ENCODE measurements at regions not wholly inside any gene's neighbourhood (a gene's known extent, or its start where the extent isn't known, plus 50 kb on each side); places are given as distances from the start of the nearest gene placed in this dataset.
"Not testable (repeated sequence)": the region's sequence is repeated elsewhere in the genome, so short reads cannot be mapped to it uniquely, and the experiment has no call there.

DNA sequence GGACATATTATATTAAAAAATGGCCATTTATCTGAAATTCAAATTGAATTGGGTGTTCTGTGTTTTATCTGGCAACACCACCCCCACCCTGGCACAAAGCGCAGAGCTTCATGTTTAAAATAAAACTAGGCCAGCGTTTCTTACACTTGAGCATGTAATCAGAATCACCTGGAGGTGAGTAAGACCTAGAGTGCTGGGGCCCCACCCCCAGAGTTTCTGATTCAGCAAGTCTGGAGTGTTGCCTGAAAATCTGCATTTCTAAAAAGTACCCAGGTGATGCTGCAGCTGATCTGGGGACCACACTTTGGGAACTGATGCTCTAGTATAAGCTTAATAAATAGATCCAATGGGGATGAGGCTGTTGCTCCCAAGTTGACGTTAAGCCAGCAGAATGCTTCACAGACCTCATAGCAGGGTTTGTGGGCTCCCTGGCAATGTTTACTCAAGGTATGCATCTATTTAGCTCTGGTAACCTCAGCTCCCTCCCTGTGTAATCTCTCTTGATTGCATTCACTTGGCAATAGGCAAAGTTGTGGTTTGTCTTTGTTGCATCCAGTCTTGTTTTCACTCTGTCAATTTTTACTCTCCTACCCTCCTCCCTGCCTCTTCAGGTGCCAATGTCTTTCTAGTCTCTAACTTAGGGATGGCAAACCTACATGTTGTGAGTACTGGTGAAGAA is 99.8 kb upstream of the TEX13D start:
- no peak for DNase-seq (ENCODE audit: low read depth)
- H3K4me3 ChIP-seq (ENCODE audit: low read depth, low read length): no peak overlapping the region

DNA sequence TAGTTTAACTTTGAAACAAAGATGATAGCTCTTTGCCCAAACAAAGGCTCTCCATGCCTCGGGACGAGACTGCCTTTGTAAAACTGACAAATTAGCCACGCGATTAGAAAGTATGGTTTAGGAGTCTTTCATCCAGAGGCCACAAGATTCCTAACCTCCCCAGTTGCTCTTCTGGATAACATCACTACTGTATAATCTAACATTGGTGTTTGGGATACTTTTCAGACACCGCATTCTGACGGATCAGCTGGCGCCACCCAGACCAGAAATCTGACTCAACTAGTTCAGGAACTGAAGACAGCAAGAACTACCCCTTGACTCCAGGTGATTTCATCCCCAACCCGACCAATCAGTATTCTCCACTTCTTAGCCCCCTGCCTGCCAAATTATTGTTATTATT is 98.1 kb upstream of the TEX13D start:
- DNase-seq (ENCODE audit: low read depth): no peak
- H3K4me3 ChIP-seq (ENCODE audit: low read depth, low read length): no peak overlapping the region

DNA sequence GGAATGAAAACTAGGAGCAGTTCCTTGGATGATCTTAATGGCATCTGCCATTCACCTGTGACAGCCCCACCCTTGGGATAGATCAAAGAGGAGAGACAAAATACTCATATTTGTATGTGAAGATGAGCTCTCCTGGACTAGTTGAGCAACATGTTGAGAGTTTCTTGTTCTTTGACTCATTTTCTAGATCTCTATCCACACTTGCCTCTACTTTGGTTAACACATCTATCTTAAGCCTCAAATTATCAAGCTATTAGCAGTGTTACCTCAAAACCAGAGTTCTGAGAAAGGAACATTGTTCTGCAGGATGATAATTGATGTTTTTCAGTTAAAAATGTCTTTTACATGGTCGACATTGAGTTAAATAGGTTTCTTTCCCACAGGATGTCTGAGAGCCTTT is 94.2 kb upstream of the TEX13D start:
- no peak overlapping the region for H3K4me3 ChIP-seq (ENCODE audit: low read depth, low read length)
- no peak for DNase-seq (ENCODE audit: low read depth)

DNA sequence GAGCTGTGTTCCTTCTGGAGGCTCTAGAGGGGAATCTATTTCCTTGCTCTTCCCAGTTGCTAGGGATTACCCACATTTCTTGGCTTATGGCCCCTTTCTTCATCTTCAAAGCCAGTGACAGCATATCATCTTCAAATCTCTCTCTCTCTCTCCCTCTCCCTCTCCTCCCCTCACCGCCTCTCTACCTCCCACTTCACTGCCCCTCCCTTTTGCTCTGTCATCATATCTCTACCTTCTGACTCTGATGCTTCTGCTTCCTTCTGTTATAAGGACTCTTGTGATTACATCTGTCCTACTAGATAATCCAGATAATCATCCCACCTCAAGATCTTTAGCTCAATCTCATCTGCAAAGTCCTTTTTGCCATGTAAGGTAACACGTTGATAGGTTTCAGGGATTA is 93.1 kb upstream of the TEX13D start:
- no peak for DNase-seq (ENCODE audit: low read depth)

DNA sequence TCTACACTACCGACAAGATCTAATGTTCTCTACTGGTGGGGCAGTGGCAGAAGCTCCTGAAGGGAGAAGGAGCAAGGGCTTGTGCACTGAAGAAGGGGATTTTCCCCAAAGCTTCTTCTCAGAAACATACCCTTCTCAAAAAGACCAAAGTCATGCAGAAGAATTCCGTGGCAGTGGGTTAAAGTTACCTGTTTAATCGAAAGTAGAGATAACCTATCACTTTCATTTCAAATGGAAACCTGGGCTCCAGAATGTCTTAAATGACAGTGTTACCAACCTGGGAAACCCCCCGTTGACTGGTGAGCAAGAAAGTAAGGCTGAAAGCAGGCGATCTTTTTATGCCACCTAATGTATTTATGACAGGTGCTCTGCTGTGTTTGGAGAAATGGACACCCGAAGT is 92.5 kb upstream of the TEX13D start:
- no peak for DNase-seq (ENCODE audit: low read depth)

More for the DNA sequence above, 93.1 kb upstream of the TEX13D start:
- no peak overlapping the region for H3K4me3 ChIP-seq (ENCODE audit: low read depth, low read length)

DNA sequence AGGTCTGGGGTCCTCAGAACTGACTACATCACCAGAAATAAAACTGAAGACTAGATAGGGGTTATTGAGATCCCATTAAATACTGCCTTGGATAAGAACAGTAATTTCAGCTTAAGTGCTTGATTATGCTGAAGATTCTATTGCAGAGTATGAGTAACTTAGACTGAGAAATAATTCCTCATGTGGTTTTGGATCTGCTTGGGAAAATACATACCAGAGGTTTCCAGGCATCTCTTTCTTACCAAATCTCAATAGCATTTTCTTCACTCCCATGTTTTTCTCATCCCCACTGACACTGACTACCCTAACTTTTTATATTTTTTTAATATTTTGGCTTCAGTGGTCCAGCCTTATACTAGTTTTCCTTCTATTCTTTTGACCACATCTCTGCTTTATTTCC is 92.0 kb upstream of the TEX13D start:
- no peak overlapping the region for H3K4me3 ChIP-seq (ENCODE audit: low read depth, low read length)
- no peak for DNase-seq (ENCODE audit: low read depth)

More for the DNA sequence above, 92.5 kb upstream of the TEX13D start:
- no peak overlapping the region for H3K4me3 ChIP-seq (ENCODE audit: low read depth, low read length)

GRCh38 chrX:124242131-124242530 is 90.3 kb upstream of the TEX13D start:
- H3K4me3 ChIP-seq (ENCODE audit: low read depth, low read length): no peak overlapping the region
- no peak for DNase-seq (ENCODE audit: low read depth)

GRCh38 chrX:124249345-124249744 is 83.1 kb upstream of the TEX13D start:
- H3K4me3 ChIP-seq (ENCODE audit: low read depth, low read length): no peak overlapping the region
- DNase-seq (ENCODE audit: low read depth): no peak

GRCh38 chrX:124250835-124251437 is 81.5 kb upstream of the TEX13D start:
- DNase-seq (ENCODE audit: low read depth): no peak

GRCh38 chrX:124254611-124255010 is 77.8 kb upstream of the TEX13D start:
- no peak for DNase-seq (ENCODE audit: low read depth)
- no peak overlapping the region for H3K4me3 ChIP-seq (ENCODE audit: low read depth, low read length)

More at GRCh38 chrX:124250835-124251437, 81.5 kb upstream of the TEX13D start:
- H3K4me3 ChIP-seq (ENCODE audit: low read depth, low read length): no peak overlapping the region

DNA sequence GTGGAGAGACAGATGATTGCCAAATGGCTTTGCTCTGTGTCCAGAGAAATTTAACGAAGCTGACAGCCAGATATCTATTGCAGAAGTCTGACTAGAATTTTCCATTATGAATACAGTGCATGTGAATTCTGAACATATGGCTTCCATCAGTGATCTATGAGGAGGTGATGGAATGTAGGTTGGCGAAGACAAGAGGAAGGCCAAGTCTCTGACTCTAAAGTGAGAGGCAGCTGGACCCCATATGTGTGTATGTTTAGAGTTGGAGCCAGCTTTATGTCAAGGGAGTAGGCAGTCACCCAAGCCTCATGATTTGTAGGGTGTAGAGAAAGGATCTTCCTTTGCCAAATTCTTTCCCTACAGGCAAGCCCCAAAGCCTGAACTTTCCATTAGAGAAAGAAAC is 76.2 kb upstream of the TEX13D start:
- H3K4me3 ChIP-seq (ENCODE audit: low read depth, low read length): no peak overlapping the region
- DNase-seq (ENCODE audit: low read depth): peak; percentile 48

DNA sequence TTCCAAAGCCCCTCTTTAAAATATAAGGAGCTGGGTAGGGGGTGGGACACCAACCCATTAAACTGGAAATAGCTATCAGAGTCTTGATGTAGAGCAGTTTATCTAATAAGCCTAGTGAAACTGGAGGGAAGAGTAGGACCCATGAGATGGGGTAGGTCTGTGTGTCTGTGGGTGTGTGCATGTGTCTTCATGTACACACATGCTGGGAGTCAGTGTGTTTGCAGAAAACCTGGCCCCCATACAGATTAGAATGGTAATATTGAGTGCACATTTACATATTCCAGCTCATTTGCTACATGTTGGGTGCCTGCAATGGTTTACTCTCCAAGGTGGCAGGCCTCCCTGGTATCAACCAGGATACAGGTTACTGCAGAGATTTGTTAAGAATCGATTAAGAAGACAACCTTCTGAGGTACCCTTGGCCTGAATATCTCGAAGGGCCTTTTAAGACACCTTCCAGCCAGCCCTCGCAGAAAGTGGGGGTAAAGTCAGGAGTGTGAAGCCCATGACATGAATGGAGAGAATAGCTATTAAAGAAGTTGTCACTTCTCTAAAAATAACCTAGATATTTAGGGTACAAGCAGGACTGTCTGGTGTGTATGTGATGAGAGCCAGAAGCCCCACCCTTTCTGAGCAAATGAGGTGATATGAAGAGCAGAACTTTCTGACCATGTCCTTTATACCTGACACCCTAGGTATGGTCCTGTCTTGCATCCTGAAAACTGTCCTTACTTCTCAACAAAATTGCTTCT is 75.7 kb upstream of the TEX13D start:
- no peak overlapping the region for H3K4me3 ChIP-seq (ENCODE audit: low read depth, low read length)

GRCh38 chrX:124257924-124258702 is 74.3 kb upstream of the TEX13D start:
- no peak overlapping the region for H3K4me3 ChIP-seq (ENCODE audit: low read depth, low read length)
- no peak for DNase-seq (ENCODE audit: low read depth)

More for the DNA sequence above, 75.7 kb upstream of the TEX13D start:
- DNase-seq (ENCODE audit: low read depth): no peak

DNA sequence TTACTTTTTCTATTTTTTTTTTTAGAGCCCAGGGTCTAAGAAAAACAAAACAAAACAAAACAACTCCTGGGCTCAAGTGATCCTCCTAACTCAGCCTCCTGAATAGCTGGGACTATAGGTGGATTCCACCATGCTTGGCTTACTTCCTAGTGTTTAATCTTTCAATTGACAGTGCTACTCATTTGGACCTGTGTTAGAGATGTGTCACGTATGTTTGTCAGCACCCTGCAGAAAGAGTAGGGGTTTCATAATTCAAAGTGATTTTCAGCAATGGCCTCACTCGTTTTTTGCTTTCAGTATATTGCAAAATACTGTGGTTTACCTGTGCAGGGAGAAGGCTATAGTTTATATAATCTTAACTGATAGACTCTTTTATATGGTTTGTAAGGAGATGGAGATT is 71.6 kb upstream of the TEX13D start:
- DNase-seq (ENCODE audit: low read depth): no peak

DNA sequence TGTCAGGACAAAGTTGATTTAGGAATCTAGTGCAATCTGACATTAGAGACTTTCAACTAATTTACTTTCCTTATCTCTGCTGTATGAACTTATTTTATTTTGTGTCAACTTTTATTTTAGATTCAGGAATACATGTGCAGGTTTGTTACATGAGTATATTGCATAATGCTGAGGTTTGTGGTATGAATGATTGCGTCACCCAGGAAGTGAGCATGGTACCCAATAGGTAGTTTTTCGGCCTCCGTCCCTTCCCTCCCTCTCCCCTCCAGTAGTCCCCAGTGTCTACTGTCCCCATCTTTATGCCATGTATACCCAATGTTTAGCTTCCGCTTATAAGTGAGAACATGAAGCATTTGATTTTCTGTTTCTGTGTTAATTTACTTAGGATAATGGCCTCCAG is 68.7 kb upstream of the TEX13D start:
- H3K4me3 ChIP-seq (ENCODE audit: low read depth, low read length): no peak overlapping the region
- no peak for DNase-seq (ENCODE audit: low read depth)

More for the DNA sequence above, 71.6 kb upstream of the TEX13D start:
- H3K4me3 ChIP-seq (ENCODE audit: low read depth, low read length): no peak overlapping the region

DNA sequence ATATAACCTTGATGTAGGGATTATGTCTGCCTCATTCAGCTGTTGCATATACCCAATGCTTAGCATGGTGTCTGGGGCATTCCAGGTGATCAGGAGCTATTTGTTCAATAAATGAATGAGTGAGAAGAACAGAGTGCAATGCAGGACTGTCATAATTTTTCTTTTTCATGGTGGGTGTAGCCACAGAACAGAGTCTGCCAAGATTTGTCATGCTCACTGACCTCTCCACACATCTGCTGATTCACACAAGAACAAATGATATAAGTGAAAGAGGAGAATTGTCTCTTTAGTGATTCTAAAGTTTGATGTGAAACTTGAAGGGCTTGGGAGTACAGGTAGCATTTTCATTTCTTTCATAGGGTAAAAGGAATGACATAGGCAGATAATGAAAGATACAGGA is 64.4 kb upstream of the TEX13D start:
- DNase-seq (ENCODE audit: low read depth): no peak

GRCh38 chrX:124269881-124270280 is 62.6 kb upstream of the TEX13D start:
- DNase-seq (ENCODE audit: low read depth): no peak
- no peak overlapping the region for H3K4me3 ChIP-seq (ENCODE audit: low read depth, low read length)

More for the DNA sequence above, 64.4 kb upstream of the TEX13D start:
- H3K4me3 ChIP-seq (ENCODE audit: low read depth, low read length): no peak overlapping the region

- DNase-seq (ENCODE audit: low read depth): not testable (repeated sequence)
These were observed 60.9 kb upstream of the TEX13D start for GRCh38 chrX:124271599-124271998.

DNA sequence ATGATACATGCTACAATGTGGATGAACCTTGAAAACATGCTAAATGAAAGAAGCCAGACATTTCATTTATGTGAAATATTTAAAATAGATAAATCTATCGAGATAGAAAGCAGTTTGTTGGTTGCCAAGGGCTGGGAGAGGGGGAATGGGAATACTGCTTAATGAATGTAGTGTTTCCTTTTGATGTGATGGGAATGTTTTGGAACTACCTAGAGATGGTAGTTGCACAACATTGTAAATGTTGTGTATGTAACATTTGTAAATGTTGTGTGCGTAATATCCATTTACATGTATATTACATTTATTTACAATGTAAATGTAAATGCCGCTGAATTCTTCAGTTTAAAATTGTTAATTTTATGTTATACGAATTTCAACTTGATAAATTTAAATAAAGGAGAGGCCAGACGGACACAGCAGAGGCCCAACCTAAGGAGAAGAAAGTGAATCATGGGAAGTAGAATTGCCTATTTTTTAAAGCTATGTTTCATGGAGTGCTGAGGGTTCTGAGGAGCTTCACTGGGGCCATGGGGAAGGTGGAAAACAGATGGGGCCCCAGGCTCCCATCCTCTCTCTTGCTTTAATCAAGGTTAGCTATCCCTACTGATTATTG is 60.0 kb upstream of the TEX13D start:
- no peak for DNase-seq (ENCODE audit: low read depth)
- H3K4me3 ChIP-seq (ENCODE audit: low read depth, low read length): no peak overlapping the region

More at GRCh38 chrX:124271599-124271998, 60.9 kb upstream of the TEX13D start:
- H3K4me3 ChIP-seq (ENCODE audit: low read depth, low read length): not testable (repeated sequence)
